ENCODE measurements at regions not wholly inside any gene's neighbourhood (a gene's known extent, or its start where the extent isn't known, plus 50 kb on each side); places are given as distances from the start of the nearest gene placed in this dataset.
"Not testable (repeated sequence)": the region's sequence is repeated elsewhere in the genome, so short reads cannot be mapped to it uniquely, and the experiment has no call there.

- DNase-seq, result no peak
These were observed 84.4 kb upstream of the HES1 start for GRCh38 chr3:194051366-194052149.

- DNase-seq, result no peak
These were observed 82.8 kb upstream of the HES1 start for GRCh38 chr3:194053136-194053535.

- no peak for DNase-seq
These were observed 81.9 kb upstream of the HES1 start for GRCh38 chr3:194054016-194054415.

GRCh38 chr3:194054540-194054939 is 81.4 kb upstream of the HES1 start:
- DNase-seq, result no peak

- DNase-seq, result no peak
These were observed 81.0 kb upstream of the HES1 start for GRCh38 chr3:194054961-194055360.

GRCh38 chr3:194056323-194056722 is 79.6 kb upstream of the HES1 start:
- DNase-seq, result not testable (repeated sequence)

GRCh38 chr3:194056731-194057415 is 79.1 kb upstream of the HES1 start:
- no peak for DNase-seq

- no peak for DNase-seq
These were observed 78.3 kb upstream of the HES1 start for GRCh38 chr3:194057570-194058188.

- DNase-seq, result peak; percentile 33 to 78
These were observed 77.8 kb upstream of the HES1 start for GRCh38 chr3:194058189-194058571.

GRCh38 chr3:194058753-194059152 is 77.2 kb upstream of the HES1 start:
- DNase-seq, result no peak

- no peak for DNase-seq
These were observed 74.4 kb upstream of the HES1 start for GRCh38 chr3:194061421-194062030.

GRCh38 chr3:194062830-194063229 is 73.1 kb upstream of the HES1 start:
- no peak for DNase-seq

GRCh38 chr3:194064380-194065332 is 71.3 kb upstream of the HES1 start:
- DNase-seq, result no peak

GRCh38 chr3:194067327-194067726 is 68.6 kb upstream of the HES1 start:
- not testable (repeated sequence) for DNase-seq

GRCh38 chr3:194067949-194068362 is 68.0 kb upstream of the HES1 start:
- no peak for DNase-seq

- no peak for DNase-seq
These were observed 66.3 kb upstream of the HES1 start for GRCh38 chr3:194069421-194070219.

GRCh38 chr3:194070220-194070633 is 65.7 kb upstream of the HES1 start:
- no peak for DNase-seq

- DNase-seq, result peak in 1 of 2 experiments; percentile 49
These were observed 65.1 kb upstream of the HES1 start for GRCh38 chr3:194070634-194071409.

- DNase-seq, result no peak
These were observed 63.9 kb upstream of the HES1 start for GRCh38 chr3:194072097-194072428.

- no peak for DNase-seq
These were observed 63.2 kb upstream of the HES1 start for GRCh38 chr3:194072691-194073279.

Data from SHP77 (cell line).